Stimulated activated CD8-positive, alpha-beta memory T cell treated with anti-CD3 and anti-CD28 coated beads, Interleukin-15, amount 100 ng/mL, for 48 hours (primary cell): ENCODE measurements at regions not wholly inside any gene's neighbourhood (a gene's known extent, or its start where the extent isn't known, plus 50 kb on each side); places are given as distances from the start of the nearest gene placed in this dataset.

Experiments
- DNase-seq, 2 donors: peaks; one replicate each; pipeline ENCODE4 v3.0.0-alpha.2; 2020; ENCODE audit warnings: low read depth in 2 of 2

GRCh38 chr6:3999800-4000661 is 78.9 kb downstream of the FAM217A start:
- no peak for DNase-seq

GRCh38 chr6:4004249-4004648 is 74.7 kb downstream of the FAM217A start:
- no peak for DNase-seq

GRCh38 chr6:4008324-4009047 is 70.5 kb downstream of the FAM217A start:
- no peak for DNase-seq

GRCh38 chr6:4009486-4009885 is 69.5 kb downstream of the FAM217A start:
- no peak for DNase-seq

- no peak for DNase-seq
These were observed 68.9 kb downstream of the FAM217A start for GRCh38 chr6:4010048-4010447.

GRCh38 chr6:4010689-4011090 is 68.2 kb downstream of the FAM217A start:
- DNase-seq: no peak

- DNase-seq: no peak
These were observed 66.1 kb downstream of the FAM217A start for GRCh38 chr6:4012826-4013225.

GRCh38 chr6:4017058-4017739 is 61.7 kb downstream of the FAM217A start:
- no peak for DNase-seq

- DNase-seq: no peak
These were observed 61.1 kb downstream of the FAM217A start for GRCh38 chr6:4017834-4018170.

- peak; percentile 96 to 97 for DNase-seq
These were observed 60.6 kb downstream of the FAM217A start for GRCh38 chr6:4018171-4018923.
